H1 (cell line): ENCODE measurements at regions not wholly inside any gene's neighbourhood (a gene's known extent, or its start where the extent isn't known, plus 50 kb on each side); places are given as distances from the start of the nearest gene placed in this dataset.

Source experiments
- BRCA1 ChIP-seq: IDR thresholded peaks from 2 replicates; pipeline ENCODE4 v1.6.1; 2012; ENCODE audit warnings: low read depth, low read length, improper control_type of control experiment
- JUN ChIP-seq: IDR thresholded peaks from 2 replicates; pipeline ENCODE4 v1.6.1; 2011; ENCODE audit warnings: low read depth, mild to moderate bottlenecking, improper control_type of control experiment, low read length
- POLR2AphosphoS5 ChIP-seq: IDR thresholded peaks from 2 replicates; pipeline ENCODE4 v1.6.1; 2011; ENCODE audit warnings: low read depth, low read length
- RAD21 ChIP-seq, 2 experiments: IDR thresholded peaks in 1 of 2; conservative IDR thresholded peaks in 1 of 2; 2 replicates each; pipeline ENCODE4 v1.6.1; 2011; ENCODE audit warnings: low read depth in 2 of 2, low read length in 2 of 2, improper control_type of control experiment in 1 of 2, inconsistent platforms in 1 of 2, mild to moderate bottlenecking in 1 of 2, moderate library complexity in 1 of 2
- RNF2 ChIP-seq: fragments of 200-900, 300-1000 bp; sonication (generic); IDR thresholded peaks from 2 replicates; pipeline ENCODE4 v1.7.1; 2016; ENCODE audit warnings: borderline replicate concordance, low read depth, mild to moderate bottlenecking, antibody characterized with exemption, low read length; ENCODE audit not compliant: poor library complexity, severe bottlenecking; ENCODE audit errors: missing control alignments
- SIX5 ChIP-seq: IDR thresholded peaks from 2 replicates; pipeline ENCODE4 v1.6.1; 2011; ENCODE audit warnings: mild to moderate bottlenecking, low read depth, low read length
- YY1 ChIP-seq: IDR thresholded peaks from 2 replicates; pipeline ENCODE4 v1.6.1; 2011; ENCODE audit warnings: low read depth, mild to moderate bottlenecking, low read length
- TF ChIP-seq, protein P1 (sequence below): IDR thresholded peaks from 2 replicates; pipeline ENCODE4 v1.6.1; 2011; ENCODE audit warnings: low read depth, mild to moderate bottlenecking, low read length; ENCODE audit not compliant: insufficient read depth
- TF ChIP-seq, protein P2 (sequence below), 3 experiments: IDR thresholded peaks; 1 replicate in 2 of 3; 2 replicates in 1 of 3; pipeline versions ENCODE4 v1.5.1 to v1.6.1; 2011; ENCODE audit warnings: low read length in 3 of 3, mild to moderate bottlenecking in 3 of 3, inconsistent platforms in 2 of 3, low read depth in 1 of 3, moderate library complexity in 1 of 3; ENCODE audit not compliant: insufficient read depth in 1 of 3; ENCODE audit errors: control extremely low read depth in 1 of 3
- TF ChIP-seq, protein P3 (sequence below): IDR thresholded peaks from 2 replicates; pipeline ENCODE4 v1.6.1; 2011; ENCODE audit warnings: low read length, improper control_type of control experiment

DNA sequence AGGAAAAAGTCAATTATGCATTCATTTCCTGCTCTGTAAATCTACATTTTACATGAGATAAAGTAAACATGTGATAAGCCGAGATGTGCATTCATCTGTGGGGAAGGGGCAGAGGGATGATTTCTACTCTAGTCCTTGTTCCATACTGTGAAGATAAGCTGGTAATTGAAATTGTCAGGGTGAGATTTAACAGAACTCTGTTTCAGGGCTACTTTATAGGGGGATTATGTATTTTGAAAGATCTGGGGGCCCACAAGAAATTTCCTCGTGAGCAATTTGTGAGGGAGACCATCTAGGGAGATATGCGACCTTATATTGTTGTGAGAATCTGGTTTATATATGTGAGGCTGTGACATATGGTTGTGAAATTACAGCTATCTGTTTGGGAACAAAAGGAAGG is 73.1 kb upstream of the KCNK1 start:
- TF ChIP-seq POLR2AphosphoS5 (no peak), SIX5 (no peak), RAD21 (IDR thresholded peaks at IDR 0.05 in 1 of 2, conservative IDR thresholded peaks at IDR 0.05 in 1 of 2; ENCODE audit: low read depth in 2 of 2, low read length in 2 of 2) (no peak), JUN (no peak), YY1 (no peak), RNF2 (no peak), BRCA1 (no peak)
- TF ChIP-seq, protein P1, sequence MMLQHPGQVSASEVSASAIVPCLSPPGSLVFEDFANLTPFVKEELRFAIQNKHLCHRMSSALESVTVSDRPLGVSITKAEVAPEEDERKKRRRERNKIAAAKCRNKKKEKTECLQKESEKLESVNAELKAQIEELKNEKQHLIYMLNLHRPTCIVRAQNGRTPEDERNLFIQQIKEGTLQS = no peak
- TF ChIP-seq, protein P2, sequence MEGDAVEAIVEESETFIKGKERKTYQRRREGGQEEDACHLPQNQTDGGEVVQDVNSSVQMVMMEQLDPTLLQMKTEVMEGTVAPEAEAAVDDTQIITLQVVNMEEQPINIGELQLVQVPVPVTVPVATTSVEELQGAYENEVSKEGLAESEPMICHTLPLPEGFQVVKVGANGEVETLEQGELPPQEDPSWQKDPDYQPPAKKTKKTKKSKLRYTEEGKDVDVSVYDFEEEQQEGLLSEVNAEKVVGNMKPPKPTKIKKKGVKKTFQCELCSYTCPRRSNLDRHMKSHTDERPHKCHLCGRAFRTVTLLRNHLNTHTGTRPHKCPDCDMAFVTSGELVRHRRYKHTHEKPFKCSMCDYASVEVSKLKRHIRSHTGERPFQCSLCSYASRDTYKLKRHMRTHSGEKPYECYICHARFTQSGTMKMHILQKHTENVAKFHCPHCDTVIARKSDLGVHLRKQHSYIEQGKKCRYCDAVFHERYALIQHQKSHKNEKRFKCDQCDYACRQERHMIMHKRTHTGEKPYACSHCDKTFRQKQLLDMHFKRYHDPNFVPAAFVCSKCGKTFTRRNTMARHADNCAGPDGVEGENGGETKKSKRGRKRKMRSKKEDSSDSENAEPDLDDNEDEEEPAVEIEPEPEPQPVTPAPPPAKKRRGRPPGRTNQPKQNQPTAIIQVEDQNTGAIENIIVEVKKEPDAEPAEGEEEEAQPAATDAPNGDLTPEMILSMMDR (IDR thresholded peaks at IDR 0.05; ENCODE audit: control extremely low read depth in 1 of 3, insufficient read depth in 1 of 3, low read depth in 1 of 3, low read length in 3 of 3) = no peak
- TF ChIP-seq, protein P3, sequence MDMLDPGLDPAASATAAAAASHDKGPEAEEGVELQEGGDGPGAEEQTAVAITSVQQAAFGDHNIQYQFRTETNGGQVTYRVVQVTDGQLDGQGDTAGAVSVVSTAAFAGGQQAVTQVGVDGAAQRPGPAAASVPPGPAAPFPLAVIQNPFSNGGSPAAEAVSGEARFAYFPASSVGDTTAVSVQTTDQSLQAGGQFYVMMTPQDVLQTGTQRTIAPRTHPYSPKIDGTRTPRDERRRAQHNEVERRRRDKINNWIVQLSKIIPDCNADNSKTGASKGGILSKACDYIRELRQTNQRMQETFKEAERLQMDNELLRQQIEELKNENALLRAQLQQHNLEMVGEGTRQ = no peak
